Activated CD4-positive, alpha-beta T cell treated with anti-CD3 and anti-CD28 coated beads, Interleukin-2, amount 50 U/mL, for 16 hours (primary cell): ENCODE measurements at regions not wholly inside any gene's neighbourhood (a gene's known extent, or its start where the extent isn't known, plus 50 kb on each side); places are given as distances from the start of the nearest gene placed in this dataset.
"Not testable (repeated sequence)": the region's sequence is repeated elsewhere in the genome, so short reads cannot be mapped to it uniquely, and the experiment has no call there.

Experiments used
- DNase-seq: peaks from one replicate; pipeline ENCODE4 v3.0.0-alpha.2; 2020

- DNase-seq = no peak
Observed at GRCh38 chr2:129554373-129554772, 425.1 kb upstream of the RAB6C start.

GRCh38 chr2:129559101-129559500 is 420.4 kb upstream of the RAB6C start:
- no peak for DNase-seq

- DNase-seq = no peak
Observed at GRCh38 chr2:129565551-129566109, 413.8 kb upstream of the RAB6C start.

- not testable (repeated sequence) for DNase-seq
Observed at GRCh38 chr2:129570812-129571211, 408.7 kb upstream of the RAB6C start.

GRCh38 chr2:129575431-129575830 is 404.0 kb upstream of the RAB6C start:
- DNase-seq = no peak

GRCh38 chr2:129575880-129576279 is 403.6 kb upstream of the RAB6C start:
- DNase-seq = no peak

GRCh38 chr2:129580001-129580400 is 399.5 kb upstream of the RAB6C start:
- DNase-seq = no peak

GRCh38 chr2:129585760-129586159 is 393.7 kb upstream of the RAB6C start:
- DNase-seq = no peak

GRCh38 chr2:129587426-129588064 is 391.9 kb upstream of the RAB6C start:
- no peak for DNase-seq

- no peak for DNase-seq
Observed at GRCh38 chr2:129604560-129604959, 374.9 kb upstream of the RAB6C start.

- no peak for DNase-seq
Observed at GRCh38 chr2:129605646-129606045, 373.8 kb upstream of the RAB6C start.

GRCh38 chr2:129606496-129607270 is 372.8 kb upstream of the RAB6C start:
- no peak for DNase-seq

- no peak for DNase-seq
Observed at GRCh38 chr2:129609224-129609623, 370.2 kb upstream of the RAB6C start.

GRCh38 chr2:129610766-129611165 is 368.7 kb upstream of the RAB6C start:
- no peak for DNase-seq

GRCh38 chr2:129611471-129611870 is 368.0 kb upstream of the RAB6C start:
- DNase-seq = no peak

GRCh38 chr2:129619471-129619870 is 360.0 kb upstream of the RAB6C start:
- no peak for DNase-seq

GRCh38 chr2:129620411-129620810 is 359.1 kb upstream of the RAB6C start:
- DNase-seq = no peak

- DNase-seq = no peak
Observed at GRCh38 chr2:129623783-129624182, 355.7 kb upstream of the RAB6C start.

GRCh38 chr2:129627437-129627836 is 352.0 kb upstream of the RAB6C start:
- no peak for DNase-seq

GRCh38 chr2:129636692-129637091 is 342.8 kb upstream of the RAB6C start:
- DNase-seq = no peak

GRCh38 chr2:129641371-129641770 is 338.1 kb upstream of the RAB6C start:
- DNase-seq = no peak

- no peak for DNase-seq
Observed at GRCh38 chr2:129642526-129643043, 336.9 kb upstream of the RAB6C start.

GRCh38 chr2:129645335-129645734 is 334.1 kb upstream of the RAB6C start:
- DNase-seq = no peak

- no peak for DNase-seq
Observed at GRCh38 chr2:129646107-129646506, 333.4 kb upstream of the RAB6C start.
